GM12878 (cell line): ENCODE measurements at regions not wholly inside any gene's neighbourhood (a gene's known extent, or its start where the extent isn't known, plus 50 kb on each side); places are given as distances from the start of the nearest gene placed in this dataset.

Experiments
- CREM ChIP-seq: IDR thresholded peaks from 2 replicates; pipeline ENCODE4 v1.6.1; 2014; ENCODE audit warnings: antibody characterized with exemption, low read depth
- IKZF2 ChIP-seq, 2 experiments: fragments of 450-650 bp; IDR thresholded peaks; 2 replicates each; pipeline ENCODE4 v1.6.1; 2017; ENCODE audit warnings: mild to moderate bottlenecking in 2 of 2, moderate library complexity in 2 of 2

DNA sequence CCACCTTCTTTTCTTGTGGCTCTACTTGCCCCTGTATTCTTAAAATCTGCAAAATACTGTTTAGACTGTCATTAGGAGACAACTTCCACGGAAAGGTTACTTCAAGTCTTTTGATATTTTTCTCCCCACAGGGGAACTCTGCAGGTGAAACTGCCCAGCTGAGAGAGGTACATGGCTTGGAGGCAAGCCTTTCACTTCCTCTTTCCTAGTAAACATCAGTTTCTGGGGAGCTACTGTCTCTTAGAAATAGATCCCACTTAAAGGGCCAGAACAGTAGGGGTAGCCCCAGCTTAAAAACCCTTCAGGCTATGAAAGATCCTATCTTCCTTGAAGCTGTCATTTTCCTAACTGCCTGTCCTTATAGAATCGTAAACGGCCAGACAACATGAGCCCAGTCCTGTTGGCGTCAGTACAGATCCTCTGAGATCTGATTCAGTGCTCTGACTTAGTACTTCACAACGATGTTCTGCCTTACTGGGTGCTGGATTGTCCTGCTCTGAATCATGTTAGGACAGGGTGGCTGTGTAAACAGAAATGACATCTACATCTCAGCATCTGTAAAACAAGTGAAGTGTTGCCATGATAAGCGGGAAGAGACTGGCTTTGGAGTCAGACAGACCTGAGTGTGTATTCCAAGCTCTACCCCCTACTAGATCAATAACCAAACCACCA is 102.1 kb downstream of the ITIH6 start (continued):
- TF ChIP-seq IKZF2 (IDR thresholded peaks at IDR 0.05) (peak in 1 of 2 experiments; percentile 37; a peak in 1 of 4 replicates), CREM (no peak)
